ENCODE measurements at regions not wholly inside any gene's neighbourhood (a gene's known extent, or its start where the extent isn't known, plus 50 kb on each side); places are given as distances from the start of the nearest gene placed in this dataset.

- TF ChIP-seq CTCF (IDR thresholded peaks at IDR 0.05) (no peak), POLR2A (IDR thresholded peaks at IDR 0.05) (no peak), EP300 (IDR thresholded peaks at IDR 0.05) (no peak), POLR2AphosphoS5 (IDR thresholded peaks at IDR 0.05) (no peak)
Observed at GRCh38 chr2:7473135-7473771, 556.0 kb downstream of the RNF144A start.
